Glomerular endothelial cell (primary cell): ENCODE measurements at regions not wholly inside any gene's neighbourhood (a gene's known extent, or its start where the extent isn't known, plus 50 kb on each side); places are given as distances from the start of the nearest gene placed in this dataset.

Experiments used
- DNase-seq: peaks from one replicate; pipeline ENCODE4 v3.0.0-alpha.2; 2011; ENCODE audit warnings: low read depth, low spot score; ENCODE audit errors: extremely low read depth

DNA sequence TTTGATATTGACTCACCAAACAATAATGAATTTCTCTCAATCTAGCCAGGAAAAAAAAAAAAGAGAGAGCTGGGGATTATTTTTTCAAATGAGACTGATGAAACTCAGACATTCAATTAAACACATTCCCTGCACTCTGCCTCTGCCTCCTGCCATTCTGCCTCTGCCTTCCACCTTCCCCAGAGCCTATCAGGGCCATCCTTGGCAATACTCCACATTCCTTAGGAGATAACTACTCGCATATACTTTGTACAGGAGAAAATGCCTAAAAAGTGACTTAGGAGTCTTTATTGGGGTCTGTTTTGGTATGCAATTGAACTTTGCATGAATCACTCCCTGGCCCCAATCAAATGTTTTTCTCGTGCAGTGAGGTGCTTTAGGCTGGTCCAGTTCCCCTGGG is 246.6 kb upstream of the PLET1 start:
- DNase-seq: no peak

GRCh38 chr11:112508750-112509149 is 248.1 kb upstream of the PLET1 start:
- no peak for DNase-seq

GRCh38 chr11:112509300-112509699 is 248.6 kb upstream of the PLET1 start:
- no peak for DNase-seq

GRCh38 chr11:112511271-112511670 is 250.6 kb upstream of the PLET1 start:
- no peak for DNase-seq

DNA sequence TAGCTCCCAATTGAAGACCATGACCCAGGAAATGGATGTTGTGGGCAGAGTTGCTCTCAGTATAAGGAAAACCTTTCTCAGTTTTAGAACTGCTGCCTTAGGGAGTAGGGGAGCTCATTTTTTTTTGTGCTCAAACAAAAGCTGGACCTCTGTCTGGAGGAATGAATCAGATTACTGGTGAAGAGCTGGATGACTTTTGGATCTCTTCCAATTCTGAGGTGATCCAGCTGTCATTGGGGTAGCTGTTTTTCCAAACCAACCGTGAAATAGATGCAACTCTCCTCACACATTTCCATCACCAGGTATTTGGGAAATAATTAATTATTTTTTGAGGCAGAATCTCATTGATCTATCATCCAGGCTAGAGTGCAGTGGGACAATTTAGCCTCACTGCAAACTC is 251.3 kb upstream of the PLET1 start:
- DNase-seq: no peak

DNA sequence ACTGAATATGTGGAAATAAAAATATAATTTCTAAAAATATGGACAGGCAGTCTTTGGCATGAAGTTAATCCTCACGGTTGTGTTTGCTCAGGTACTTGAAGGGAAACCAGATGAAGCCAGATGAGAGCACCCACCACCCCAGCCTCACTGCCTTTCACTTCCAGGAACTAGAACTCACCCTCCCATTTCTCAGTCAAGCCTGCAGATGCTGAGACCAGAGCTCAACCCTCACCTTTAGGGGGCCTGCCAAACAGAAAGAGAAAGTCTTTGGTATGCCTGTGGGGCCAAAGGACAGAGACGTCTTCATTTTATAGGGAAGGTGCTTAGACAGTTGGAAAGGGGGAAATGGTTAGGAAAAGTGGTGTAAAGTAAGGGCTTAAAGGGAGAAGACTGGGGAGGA is 252.8 kb upstream of the PLET1 start:
- no peak for DNase-seq

DNA sequence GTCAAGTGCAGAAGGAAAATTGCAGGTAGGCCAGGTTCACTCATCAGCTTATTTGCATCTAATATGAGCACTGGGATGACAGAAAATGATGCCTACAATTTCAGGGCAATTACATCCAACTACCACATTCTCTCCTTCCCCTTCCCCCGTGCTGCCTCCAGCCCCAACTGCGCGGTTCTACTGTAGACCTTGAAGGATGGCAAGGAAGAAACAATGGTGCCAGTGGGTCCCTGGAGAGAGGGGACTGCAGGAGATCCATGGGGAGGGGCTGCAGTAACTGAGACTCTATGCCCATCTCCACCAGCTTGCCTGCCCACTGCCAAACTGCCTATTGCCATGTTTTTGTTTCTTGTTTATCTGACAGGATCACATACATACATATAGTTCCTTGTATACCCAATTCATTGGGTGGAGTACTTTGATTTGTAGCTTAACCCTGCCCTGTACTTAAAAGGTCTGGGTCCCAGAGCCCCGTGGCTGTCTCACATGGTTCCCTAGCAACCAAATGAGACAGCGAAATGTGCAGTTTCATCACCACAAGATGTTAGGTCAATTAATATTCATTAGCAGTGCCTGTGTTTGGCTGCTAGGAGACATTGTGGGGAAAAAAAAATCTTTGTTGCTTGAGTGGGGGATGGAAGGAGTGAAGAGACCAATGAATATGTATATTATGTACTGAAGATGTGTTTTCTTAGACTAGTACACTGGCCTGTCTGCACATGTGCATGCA is 253.5 kb upstream of the PLET1 start:
- DNase-seq: no peak

DNA sequence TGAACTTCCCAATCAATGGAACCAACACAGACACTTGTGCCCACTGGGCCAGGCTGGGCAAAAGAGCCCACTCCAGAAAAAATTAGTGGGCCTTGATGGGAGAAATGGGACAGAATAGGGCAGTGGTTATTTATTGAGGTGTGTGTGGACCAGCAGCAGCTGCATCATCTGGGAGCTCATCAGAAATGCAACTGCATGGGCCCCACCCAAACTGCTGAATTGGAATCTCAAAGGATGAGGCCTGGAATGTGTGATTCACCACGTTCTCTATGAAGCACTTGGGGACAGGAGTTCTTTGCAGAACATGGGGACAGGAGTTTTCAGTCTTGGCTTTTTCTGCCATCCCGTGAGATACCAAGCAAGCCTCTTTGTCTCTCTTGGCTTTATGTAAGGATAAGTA is 255.6 kb upstream of the PLET1 start:
- no peak for DNase-seq

DNA sequence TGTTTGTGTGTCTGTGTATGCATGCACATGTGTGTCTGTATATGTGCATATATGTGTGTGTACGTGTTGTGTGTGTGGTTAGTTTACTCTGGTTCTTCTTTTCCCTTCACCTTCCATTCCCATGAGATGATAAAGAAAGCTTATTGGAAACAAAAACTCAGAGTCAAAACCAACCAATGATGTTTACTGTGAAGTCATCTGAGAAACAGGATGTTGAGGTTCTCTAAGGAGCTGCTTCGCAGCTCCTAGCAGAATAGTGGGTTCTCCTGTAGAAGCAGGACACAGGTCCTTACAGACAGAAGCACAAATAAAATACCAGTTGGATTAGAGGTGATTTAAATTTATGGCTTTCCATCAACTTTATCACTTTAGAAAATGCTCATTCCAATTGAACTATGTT is 256.1 kb upstream of the PLET1 start:
- no peak for DNase-seq

DNA sequence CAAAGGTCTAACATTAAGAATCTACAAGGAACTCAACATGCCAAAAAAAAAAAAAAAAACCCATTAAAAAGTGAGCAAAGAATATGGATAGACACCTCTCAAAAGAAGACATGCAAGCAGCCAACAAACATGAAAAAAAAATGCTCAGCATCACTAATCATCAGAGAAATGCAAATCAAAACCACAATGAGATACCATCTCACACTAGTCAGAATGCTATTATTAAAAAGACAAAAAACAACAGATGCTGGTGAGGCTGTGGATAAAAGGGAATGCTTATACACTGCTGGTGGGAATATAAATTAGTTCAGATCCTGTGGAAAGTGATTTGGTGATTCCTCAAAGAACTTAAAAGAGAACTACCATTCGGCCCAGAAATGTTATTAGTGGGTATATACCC is 257.7 kb upstream of the PLET1 start:
- DNase-seq: no peak

- DNase-seq: no peak
Measured at GRCh38 chr11:112519751-112520150, 259.1 kb upstream of the PLET1 start.

DNA sequence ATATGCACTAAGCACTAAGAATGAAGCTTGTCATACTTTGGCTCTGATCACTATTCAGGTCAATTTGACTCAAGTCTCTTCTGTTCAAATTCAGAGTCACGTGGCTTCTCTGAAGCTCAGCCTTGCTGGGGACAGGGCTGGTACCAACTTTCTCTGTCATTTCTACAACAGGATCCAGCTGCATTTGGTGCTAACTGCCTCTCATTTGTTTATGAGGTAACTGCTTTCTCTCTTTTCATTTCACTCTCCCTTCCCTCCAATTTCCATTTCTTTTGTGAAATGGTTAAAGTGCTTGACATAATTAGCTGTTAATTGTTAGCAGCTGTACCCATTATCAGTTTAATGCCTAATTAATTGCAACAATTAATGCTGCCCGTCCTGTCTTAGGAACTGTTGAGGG is 259.7 kb upstream of the PLET1 start:
- no peak for DNase-seq

GRCh38 chr11:112522536-112522935 is 261.9 kb upstream of the PLET1 start:
- no peak for DNase-seq

DNA sequence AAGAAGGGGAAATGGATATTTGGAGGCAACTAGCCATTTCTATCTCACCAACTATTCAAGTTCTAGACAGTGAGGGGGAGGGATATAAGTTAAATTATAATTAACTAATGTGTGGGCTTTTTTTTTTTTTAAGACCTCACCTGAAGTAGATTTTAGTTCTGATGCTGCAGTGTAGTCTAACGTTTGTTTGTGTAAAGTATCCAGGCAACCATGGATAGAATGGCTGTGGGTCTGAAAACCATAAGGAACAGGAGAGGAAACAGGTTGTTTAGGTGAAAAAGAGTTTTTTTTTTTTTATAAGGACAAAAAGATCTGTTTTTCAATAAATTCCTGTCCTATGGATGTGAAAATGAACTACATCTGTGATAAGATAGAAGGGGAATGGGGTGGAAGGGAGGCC is 262.4 kb upstream of the PLET1 start:
- DNase-seq: no peak

DNA sequence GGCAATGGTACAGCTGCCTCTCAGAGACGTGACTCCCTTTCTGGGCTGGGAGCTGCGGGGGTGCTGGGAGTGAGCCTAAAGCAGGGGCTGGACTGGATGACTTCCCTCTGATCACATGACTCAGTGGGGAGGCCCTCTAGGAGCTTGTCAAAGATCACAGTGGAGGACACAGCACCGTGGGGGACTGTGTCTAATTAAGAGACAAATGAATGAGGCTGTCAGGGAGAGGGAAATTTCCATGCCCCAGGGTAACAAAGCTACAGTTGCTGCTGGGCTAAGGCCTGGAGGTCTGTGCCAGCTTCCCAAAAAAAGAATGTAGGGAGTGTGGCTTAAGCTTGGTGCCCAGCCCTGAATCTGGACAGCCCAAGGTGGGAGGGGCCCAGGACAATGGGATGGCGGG is 262.8 kb upstream of the PLET1 start:
- no peak for DNase-seq

DNA sequence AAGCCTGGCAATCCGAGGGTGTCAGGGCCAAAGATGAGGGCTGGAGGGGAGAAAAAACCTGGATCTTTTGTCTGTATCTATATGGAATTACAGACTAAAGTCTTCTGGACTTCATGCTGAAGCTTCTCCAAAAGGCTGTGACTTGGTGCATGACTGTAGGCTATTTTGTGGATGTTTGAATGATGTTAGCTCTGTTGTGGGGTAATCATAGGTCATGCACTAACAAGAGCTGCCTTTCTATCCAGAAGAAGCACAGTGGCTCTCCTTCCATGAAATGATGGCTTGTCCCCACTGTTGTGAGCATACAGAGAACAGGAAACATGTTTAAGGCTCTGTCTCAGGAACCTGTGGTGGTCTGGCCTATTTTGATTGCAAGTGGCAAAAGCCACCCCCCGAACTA is 263.3 kb upstream of the PLET1 start:
- DNase-seq: no peak

GRCh38 chr11:112524798-112525197 is 264.1 kb upstream of the PLET1 start:
- DNase-seq: no peak

DNA sequence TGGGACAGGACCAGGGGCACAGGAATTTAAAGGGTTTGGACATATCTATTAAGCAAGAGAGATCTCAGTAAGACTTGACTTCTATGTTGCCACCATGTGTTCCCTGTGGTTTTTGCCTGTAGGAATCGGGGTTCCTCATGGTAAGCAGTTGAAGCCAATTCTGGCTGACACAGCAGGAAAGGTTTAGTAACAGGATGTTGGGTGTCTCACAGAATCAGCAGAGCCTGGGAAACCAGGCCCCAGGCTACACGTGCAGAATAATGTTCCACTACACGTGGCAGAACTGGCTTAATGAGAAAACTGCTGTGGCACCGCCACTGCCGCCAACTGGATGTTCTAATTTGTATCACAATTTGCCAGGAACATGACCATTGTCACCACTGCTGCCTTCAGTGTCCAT is 264.6 kb upstream of the PLET1 start:
- DNase-seq: no peak

DNA sequence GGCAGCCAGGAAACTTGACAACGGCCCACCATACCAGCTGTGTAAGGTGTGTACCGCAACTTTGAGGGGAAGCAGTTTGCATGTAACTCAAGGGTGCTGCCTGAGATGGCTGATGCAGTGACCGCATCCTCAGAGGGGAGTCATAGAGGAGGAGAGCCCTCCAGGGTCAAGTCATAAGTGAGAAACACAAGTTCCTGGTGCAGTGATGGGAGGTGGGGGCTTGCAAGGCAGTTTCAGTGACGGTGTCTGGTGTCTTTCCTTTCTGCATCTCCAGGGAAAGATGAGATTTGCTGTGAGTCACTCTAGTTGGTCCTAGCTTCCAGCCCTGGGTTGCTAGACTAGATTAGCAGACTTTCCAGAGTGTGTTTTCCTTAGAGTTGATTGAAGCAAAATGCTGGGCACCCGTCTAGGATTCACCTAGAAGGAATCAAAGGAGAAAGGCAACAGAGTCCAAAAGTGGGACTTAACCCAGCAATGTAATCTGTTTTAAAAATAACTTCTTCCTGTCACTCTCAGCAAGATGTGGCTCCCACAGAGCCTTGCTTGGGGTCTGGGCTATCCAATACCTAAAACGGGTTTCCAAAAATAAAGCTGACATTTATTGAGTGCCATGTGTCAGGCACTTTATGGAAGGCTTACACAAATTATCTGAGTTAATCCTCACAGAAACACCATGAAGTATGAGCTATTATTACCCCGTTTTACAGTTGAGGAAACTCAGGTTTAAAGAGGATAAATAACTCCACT is 265.4 kb upstream of the PLET1 start:
- DNase-seq: no peak

DNA sequence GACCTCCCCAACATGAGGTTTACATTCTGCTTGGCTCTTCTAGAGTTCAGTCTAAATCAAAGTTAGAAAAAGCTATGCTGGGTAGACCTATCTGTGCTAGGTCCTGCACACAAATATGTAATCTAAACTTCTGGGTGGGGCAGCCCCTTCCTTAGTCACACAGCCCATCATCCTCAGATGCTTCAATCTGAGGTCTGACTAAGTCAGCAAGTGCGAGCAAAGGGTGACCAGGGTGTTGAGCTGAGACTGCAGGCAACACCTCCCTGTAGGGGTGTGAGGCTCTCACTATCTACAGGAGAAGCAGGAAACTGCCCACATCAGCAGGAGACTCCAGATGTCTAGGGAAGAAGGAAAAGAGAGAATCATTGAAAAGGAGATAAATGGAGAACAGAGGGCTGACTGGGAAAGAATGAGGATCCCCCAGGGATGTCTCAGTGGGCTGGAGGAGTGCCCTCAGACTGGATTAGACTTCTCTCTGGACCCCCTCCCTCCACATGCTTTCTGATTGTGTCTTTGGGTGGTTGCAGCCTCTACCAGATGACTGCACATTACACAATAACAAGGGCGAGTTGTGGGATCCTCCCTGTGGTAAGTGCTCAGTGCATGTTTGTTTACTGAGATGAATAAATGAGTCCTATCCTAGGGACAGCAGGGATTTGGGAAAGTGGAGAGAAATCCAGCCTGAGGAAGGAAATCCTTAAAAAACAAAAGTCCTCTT is 266.2 kb upstream of the PLET1 start:
- no peak for DNase-seq

GRCh38 chr11:112529071-112529470 is 268.4 kb upstream of the PLET1 start:
- no peak for DNase-seq

DNA sequence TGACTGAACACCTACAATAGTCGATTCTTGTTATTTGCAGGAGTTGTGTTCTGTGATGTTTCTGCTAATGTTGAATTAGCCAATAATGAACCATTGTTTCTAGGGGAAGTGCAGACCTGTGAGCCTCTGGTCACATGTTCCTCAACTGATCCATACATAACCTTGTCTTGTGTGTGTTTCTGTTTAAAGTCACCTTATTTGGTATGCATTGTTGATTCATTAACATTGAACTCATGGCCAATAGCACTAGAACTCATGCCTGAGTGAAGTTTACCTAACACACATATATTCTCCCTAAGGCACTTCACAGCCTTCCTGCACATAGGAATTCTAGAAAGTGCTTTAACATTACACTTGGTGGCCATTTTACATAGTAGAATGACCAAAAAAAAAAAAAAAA is 271.8 kb upstream of the PLET1 start:
- DNase-seq: no peak
